Activated CD4-positive, alpha-beta T cell treated with anti-CD3 and anti-CD28 coated beads for 48 hours (primary cell): ENCODE measurements at regions not wholly inside any gene's neighbourhood (a gene's known extent, or its start where the extent isn't known, plus 50 kb on each side); places are given as distances from the start of the nearest gene placed in this dataset.
"Not testable (repeated sequence)": the region's sequence is repeated elsewhere in the genome, so short reads cannot be mapped to it uniquely, and the experiment has no call there.

Experiments
- DNase-seq: peaks from one replicate; pipeline ENCODE4 v3.0.0-alpha.2; 2020

GRCh38 chr4:159673221-159673620, 570.3 kb downstream of the RAPGEF2 start:
- DNase-seq: no peak

- no peak for DNase-seq
Measured at GRCh38 chr4:159674241-159674640, 571.4 kb downstream of the RAPGEF2 start.

- DNase-seq: no peak
Measured at GRCh38 chr4:159677521-159677920, 574.6 kb downstream of the RAPGEF2 start.

GRCh38 chr4:159682996-159683395, 580.1 kb downstream of the RAPGEF2 start:
- DNase-seq: no peak

- no peak for DNase-seq
Measured at GRCh38 chr4:159684061-159684460, 581.2 kb downstream of the RAPGEF2 start.

GRCh38 chr4:159685340-159686092, 582.6 kb downstream of the RAPGEF2 start:
- DNase-seq: no peak

GRCh38 chr4:159689526-159689925, 586.6 kb downstream of the RAPGEF2 start:
- DNase-seq: no peak

- no peak for DNase-seq
Measured at GRCh38 chr4:159697322-159698283, 594.7 kb downstream of the RAPGEF2 start.

- no peak for DNase-seq
Measured at GRCh38 chr4:159698336-159698735, 595.5 kb downstream of the RAPGEF2 start.

GRCh38 chr4:159702200-159702599, 599.3 kb downstream of the RAPGEF2 start:
- no peak for DNase-seq

GRCh38 chr4:159705334-159705733, 602.5 kb downstream of the RAPGEF2 start:
- no peak for DNase-seq

GRCh38 chr4:159706704-159707103, 603.8 kb downstream of the RAPGEF2 start:
- DNase-seq: no peak

GRCh38 chr4:159715180-159715579, 612.3 kb downstream of the RAPGEF2 start:
- DNase-seq: not testable (repeated sequence)

- no peak for DNase-seq
Measured at GRCh38 chr4:159719531-159719930, 616.7 kb downstream of the RAPGEF2 start.

- no peak for DNase-seq
Measured at GRCh38 chr4:159722052-159722451, 619.2 kb downstream of the RAPGEF2 start.

- no peak for DNase-seq
Measured at GRCh38 chr4:159722918-159723317, 620.0 kb downstream of the RAPGEF2 start.

- no peak for DNase-seq
Measured at GRCh38 chr4:159723341-159724048, 620.6 kb downstream of the RAPGEF2 start.

GRCh38 chr4:159725571-159725970, 622.7 kb downstream of the RAPGEF2 start:
- no peak for DNase-seq

- no peak for DNase-seq
Measured at GRCh38 chr4:159735281-159736207, 632.7 kb downstream of the RAPGEF2 start.

GRCh38 chr4:159736411-159736810, 633.5 kb downstream of the RAPGEF2 start:
- DNase-seq: no peak

- no peak for DNase-seq
Measured at GRCh38 chr4:159743971-159744370, 641.1 kb downstream of the RAPGEF2 start.

- DNase-seq: no peak
Measured at GRCh38 chr4:159747983-159748382, 645.1 kb downstream of the RAPGEF2 start.
